HG03095 (cell line): ENCODE measurements at regions not wholly inside any gene's neighbourhood (a gene's known extent, or its start where the extent isn't known, plus 50 kb on each side); places are given as distances from the start of the nearest gene placed in this dataset.
"Not testable (repeated sequence)": the region's sequence is repeated elsewhere in the genome, so short reads cannot be mapped to it uniquely, and the experiment has no call there.

Experiments
- ATAC-seq: cut with Tn5 transposase; IDR thresholded peaks from one replicate; pipeline ENCODE4 v1.9.1; 2021; ENCODE audit warnings: moderate library complexity; ENCODE audit not compliant: unreplicated experiment

DNA sequence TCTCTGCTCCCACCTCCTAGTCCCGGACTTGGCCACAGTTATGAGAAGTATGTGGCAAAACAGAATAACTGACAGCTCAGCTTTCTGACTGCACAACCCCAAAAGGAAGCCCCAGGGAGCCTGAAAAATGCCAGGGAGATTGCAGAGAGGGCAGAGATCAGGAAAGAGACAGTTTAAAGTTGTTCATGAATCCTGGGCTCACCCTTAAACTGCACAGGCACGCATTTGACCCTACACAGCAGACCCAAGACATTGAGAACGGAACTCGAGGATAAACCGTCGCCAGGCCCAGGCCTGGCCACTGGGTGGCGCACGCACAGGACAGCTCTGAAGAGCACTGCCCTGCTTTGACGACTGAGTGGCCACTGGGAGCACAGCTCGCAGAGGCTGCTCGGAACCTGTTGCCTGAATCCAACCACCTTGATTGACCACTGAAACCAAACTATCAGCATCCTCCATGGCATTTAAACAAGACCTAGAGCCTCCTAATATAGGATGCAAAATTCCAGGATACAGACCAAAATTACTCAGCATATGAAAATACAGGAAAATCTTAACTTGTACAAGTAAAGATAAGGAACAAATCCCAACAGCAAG is 114.0 kb downstream of the C16orf95 start:
- no peak for ATAC-seq

- no peak for ATAC-seq
These were observed 110.3 kb downstream of the C16orf95 start for GRCh38 chr16:87206646-87207451.

- no peak for ATAC-seq
These were observed 109.7 kb downstream of the C16orf95 start for GRCh38 chr16:87207509-87207908.

DNA sequence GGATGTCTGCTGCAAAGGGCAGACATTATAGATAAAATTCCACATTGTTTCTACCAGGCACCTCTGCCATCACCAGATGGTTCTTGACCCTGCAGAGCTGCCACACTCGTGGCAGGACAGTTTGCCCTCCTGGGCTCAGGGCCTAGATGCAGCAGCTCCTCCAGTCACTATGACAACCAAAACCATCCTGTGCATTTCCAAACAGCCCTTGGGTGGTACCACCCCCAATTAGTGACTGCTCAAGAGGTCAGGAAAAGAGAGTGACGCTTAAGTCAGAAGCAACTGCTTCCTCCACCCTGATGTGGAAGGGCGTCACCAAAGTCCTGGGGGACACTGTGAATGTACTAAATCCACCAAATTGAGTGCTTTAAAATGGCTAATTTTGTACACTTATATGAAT is 109.2 kb downstream of the C16orf95 start:
- ATAC-seq = no peak

DNA sequence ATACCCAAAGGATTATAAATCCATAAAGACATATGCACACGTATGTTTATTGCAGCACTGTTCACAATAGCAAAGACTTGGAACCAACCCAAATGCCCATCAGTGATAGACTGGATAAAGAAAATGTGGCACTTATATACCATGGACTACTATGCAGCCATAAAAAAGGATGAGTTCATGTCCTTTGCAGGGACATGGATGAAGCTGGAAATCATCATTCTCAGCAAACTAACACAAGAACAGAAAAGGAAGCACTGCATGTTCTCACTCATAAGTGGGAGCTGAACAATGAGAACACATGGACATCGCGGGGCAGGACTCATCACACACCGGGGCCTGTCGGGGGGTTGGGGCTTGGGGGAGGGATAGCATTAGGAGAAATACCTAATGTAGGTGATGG is 108.2 kb downstream of the C16orf95 start:
- not testable (repeated sequence) for ATAC-seq

GRCh38 chr16:87209808-87210512 is 107.2 kb downstream of the C16orf95 start:
- no peak for ATAC-seq

DNA sequence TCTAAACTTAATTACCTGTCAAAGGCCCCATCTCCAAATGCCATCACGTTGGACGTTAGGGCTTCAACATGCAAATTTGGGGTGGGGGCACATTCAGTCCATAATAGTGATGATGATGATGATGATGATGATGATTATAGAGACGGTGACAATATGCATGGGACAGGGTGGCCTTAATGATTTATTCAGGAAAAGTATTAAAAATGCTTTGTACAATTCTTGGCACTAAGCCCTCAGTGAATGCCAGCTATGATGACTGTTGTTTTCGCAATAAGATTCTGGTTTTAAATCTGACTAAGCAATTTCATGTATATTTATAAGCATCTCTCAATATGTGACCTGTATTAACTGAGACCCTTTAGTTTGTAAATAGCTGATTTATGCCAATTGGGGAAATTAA is 106.3 kb downstream of the C16orf95 start:
- ATAC-seq = no peak

DNA sequence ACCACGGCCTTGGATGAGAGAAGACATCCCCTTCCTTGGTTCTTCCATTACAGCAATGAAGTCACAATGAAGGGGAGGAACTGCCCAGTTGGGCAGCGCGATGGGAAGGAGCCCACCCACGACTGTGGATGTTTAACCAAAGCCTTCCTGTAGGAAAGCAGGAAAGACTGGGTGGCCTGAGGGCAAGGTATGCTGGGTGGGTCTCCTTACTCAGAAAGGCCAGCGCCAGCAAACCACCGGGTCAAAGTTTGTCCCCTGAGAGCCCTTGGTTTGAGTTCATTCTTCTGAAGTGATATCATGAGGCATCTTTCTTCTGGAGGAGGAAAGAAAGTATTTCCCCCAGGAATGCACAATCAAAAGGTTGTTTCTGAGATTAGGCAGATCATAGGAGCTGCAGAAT is 105.2 kb downstream of the C16orf95 start:
- no peak for ATAC-seq

DNA sequence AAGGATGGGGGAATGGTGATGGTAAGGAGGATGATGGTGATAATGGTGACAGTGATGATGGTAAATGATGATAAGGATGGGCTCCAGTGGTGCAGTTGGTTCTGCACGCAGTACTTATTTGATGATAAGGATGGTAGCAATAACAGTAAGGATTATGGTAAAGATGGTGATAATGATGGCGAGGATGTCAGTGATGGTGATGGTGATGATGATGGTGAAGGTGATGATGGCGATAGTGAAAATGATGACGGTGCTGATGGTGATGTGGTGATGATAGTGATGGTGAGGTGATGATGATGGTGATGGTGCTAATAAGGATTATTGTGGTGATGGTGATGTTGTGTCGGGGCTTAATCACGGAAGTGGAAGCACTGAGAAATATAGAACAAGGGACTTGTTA is 103.7 kb downstream of the C16orf95 start:
- ATAC-seq = no peak

GRCh38 chr16:87216148-87216840 is 100.9 kb downstream of the C16orf95 start:
- ATAC-seq = no peak

GRCh38 chr16:87216841-87217275 is 100.3 kb downstream of the C16orf95 start:
- no peak for ATAC-seq

DNA sequence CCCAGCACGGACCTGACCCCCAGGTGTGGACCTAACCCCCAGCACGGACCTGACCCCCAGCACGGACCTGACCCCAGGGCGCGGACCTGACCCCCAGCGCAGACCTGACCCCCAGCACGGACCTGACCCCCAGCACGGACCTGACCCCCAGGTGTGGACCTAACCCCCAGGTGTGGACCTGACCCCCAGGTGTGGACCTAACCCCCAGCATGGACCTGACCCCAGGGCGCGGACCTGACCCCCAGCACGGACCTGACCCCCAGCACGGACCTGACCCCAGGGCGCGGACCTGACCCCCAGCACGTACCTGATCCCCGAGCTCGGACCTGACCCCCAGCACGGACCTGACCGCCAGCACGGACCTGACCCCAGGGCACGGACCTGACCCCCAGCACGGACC is 99.4 kb downstream of the C16orf95 start:
- not testable (repeated sequence) for ATAC-seq

GRCh38 chr16:87218281-87219055 is 98.7 kb downstream of the C16orf95 start:
- ATAC-seq = no peak

GRCh38 chr16:87219287-87219909 is 97.8 kb downstream of the C16orf95 start:
- ATAC-seq = no peak

GRCh38 chr16:87221633-87222032 is 95.6 kb downstream of the C16orf95 start:
- no peak for ATAC-seq

DNA sequence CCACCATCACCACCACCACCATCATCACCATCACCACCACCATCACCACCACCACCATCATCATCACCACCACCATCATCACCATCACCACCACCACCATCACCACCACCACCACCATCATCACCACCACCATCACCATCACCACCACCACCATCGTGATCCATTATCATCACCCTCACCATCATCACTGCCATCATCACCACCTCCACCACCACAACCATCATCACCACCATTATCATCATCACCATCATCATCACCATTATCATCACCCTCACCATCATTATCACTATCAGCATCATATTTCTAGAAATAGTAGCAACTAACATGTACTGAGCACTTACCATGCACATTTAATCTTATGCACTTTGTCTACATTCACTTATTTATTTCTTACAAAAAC is 94.9 kb downstream of the C16orf95 start:
- no peak for ATAC-seq

DNA sequence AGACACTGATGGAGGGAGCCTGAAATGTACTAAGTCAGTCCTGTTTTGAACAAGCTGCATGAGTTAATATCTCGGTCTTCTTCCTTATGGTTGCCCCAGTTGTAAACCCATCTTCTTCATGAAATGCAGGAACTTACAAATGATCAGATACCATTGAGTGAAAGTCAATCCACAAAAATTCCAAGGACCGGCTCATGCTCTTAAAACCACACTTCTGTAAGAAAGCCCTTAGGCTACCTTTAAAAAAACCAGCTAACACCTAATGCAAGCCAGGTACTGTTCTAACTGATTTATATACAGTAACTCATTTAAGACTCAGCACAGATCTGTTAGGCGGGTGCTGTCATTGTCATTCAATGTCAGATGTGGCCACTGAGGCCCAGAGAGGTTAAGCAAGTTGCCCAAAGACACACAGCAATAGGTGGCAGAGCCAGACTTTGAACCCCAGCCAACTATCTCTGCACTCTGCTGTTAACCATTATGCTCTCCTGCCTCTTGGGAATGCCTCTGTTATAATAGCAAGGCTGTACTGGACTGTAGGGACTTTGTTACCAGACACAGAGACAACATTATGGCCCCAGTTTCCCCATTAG is 93.4 kb downstream of the C16orf95 start:
- ATAC-seq = no peak

DNA sequence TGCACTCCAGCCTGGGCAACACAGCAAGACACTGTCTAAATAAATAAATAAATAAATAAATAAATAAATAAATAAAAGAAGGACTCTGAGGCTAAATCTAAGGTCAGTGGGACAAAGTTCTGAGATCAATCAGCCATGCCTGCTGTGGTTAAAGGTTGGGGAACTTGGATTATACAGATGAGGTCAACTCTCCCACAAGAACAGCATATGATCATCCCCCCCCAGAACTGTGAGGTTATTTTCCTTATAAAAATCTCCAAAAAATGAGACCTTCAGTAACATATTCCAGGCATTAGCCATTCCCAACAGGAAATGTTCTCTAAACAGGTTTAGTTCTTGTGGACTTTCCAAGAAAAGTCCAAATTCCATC is 90.3 kb downstream of the C16orf95 start:
- ATAC-seq = no peak

DNA sequence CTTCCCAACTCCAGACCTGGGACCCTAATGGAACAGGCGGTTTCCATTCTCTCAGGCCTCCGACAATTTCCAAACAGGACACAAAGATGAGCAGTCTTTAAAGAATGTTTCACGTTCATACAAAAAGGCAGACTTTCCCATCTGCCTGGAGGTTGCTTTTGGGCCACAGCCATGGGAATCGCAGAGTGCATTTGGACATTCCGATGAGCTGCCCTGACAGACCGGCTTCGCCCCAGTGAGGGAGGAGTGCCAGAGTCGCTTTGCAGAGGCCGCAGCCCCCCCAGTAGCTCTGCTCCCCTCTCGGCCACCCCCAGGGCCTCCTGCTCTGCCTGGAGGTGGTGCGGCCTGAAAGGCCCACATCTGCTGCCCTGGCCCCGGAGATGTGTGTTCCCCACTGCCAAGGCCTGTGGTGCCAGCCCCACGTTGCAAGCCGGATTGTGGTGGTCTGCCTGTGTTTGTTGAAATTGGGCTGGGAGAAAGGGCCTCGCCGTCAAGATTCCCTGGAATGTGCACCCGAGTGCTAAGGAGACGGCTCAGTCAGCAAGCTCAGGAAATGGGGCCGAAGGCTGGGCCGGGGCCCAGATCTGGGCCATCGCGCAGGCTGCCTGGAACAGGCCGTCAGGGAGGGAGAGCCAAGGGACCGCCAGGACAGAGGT is 89.8 kb downstream of the C16orf95 start:
- no peak for ATAC-seq
